T-helper 17 cell (primary cell): ENCODE measurements at regions not wholly inside any gene's neighbourhood (a gene's known extent, or its start where the extent isn't known, plus 50 kb on each side); places are given as distances from the start of the nearest gene placed in this dataset.

ENCODE experiments used
- ATAC-seq: fragments of 150-1000 bp; cut with Tn5 transposase; 2 replicates; pipeline ENCODE4 v1.10.0; 2021; ENCODE audit warnings: mild to moderate bottlenecking, moderate library complexity
- DNase-seq, 3 donors: peaks; one replicate each; pipeline versions ENCODE4 v3.0.0 to v3.0.0-alpha.2; 2020 to 2021
- H3K9me3 ChIP-seq: one replicate; pipeline ENCODE4 v1.7.0; 2013; ENCODE audit warnings: low read length, mild to moderate bottlenecking; ENCODE audit not compliant: control insufficient read depth, poor library complexity, severe bottlenecking
- H3K27ac Mint-ChIP-seq: one replicate; pipeline ENCODE4 v1.8.0; 2022; ENCODE audit warnings: mild to moderate bottlenecking, moderate library complexity, mixed read lengths
- H3K27me3 Mint-ChIP-seq: one replicate; pipeline ENCODE4 v1.8.0; 2022; ENCODE audit warnings: mixed read lengths
- H3K36me3 Mint-ChIP-seq: one replicate; pipeline ENCODE4 v1.8.0; 2022; ENCODE audit warnings: low read depth, mixed read lengths
- H3K4me1 Mint-ChIP-seq: one replicate; pipeline ENCODE4 v1.8.0; 2022; ENCODE audit warnings: mild to moderate bottlenecking, mixed read lengths
- H3K4me3 Mint-ChIP-seq: one replicate; pipeline ENCODE4 v1.8.0; 2022; ENCODE audit warnings: mild to moderate bottlenecking, moderate library complexity, mixed read lengths

DNA sequence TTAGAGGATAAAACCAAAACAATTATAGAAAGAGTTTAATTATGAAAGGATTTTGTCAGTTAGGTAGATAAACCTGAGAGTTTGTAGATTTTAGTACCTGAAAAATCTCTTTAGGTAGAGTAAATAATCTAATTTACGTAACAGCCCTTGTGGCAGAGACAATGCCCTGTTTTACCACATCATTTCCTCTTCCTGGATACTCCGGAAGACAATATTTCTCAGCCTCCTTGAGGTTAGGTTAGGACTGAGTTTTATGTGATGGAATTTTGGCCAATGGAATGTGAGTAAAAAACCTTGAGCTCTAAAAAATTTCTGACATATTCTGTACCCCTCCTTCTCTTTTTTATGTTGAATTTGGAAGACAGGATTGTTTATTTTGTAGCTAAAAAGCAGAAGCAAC lies 50.7 kb upstream of the TPRG1 start:
- peak overlapping the region; percentile 68 for H3K4me3 Mint-ChIP-seq

More for the DNA sequence above, 50.7 kb upstream of the TPRG1 start:
- H3K27ac Mint-ChIP-seq: peak overlapping the region; percentile 57
- no peaks in the 10 kb centered on the region for H3K9me3 ChIP-seq
- H3K4me1 Mint-ChIP-seq: peaks cover 7% of the 10 kb centered on the region
- H3K36me3 Mint-ChIP-seq: peaks cover 2% of the 10 kb centered on the region
- peak; percentile 77 for ATAC-seq
- no peak for DNase-seq
- H3K27me3 Mint-ChIP-seq: no peaks in the 10 kb centered on the region
